Neuronal stem cell (in vitro differentiated cells): ENCODE measurements at regions not wholly inside any gene's neighbourhood (a gene's known extent, or its start where the extent isn't known, plus 50 kb on each side); places are given as distances from the start of the nearest gene placed in this dataset.

Experiments
- DNase-seq: peaks from one replicate; pipeline ENCODE4 v3.0.0-alpha.2; 2013; ENCODE audit warnings: low spot score
- H2AFZ ChIP-seq: one replicate; pipeline ENCODE4 v1.6.1; 2013; ENCODE audit warnings: mild to moderate bottlenecking, low read length, inconsistent platforms
- H2AK5ac ChIP-seq: 2 replicates; pipeline ENCODE4 v1.6.1; 2013; ENCODE audit warnings: low read depth, mild to moderate bottlenecking, inconsistent platforms, low read length, moderate library complexity, mixed read lengths
- H2BK120ac ChIP-seq: 2 replicates; pipeline ENCODE4 v1.6.1; 2013; ENCODE audit warnings: low read depth, mild to moderate bottlenecking, inconsistent platforms, low read length, moderate library complexity, mixed read lengths
- H2BK12ac ChIP-seq: one replicate; pipeline ENCODE4 v1.6.1; 2013; ENCODE audit warnings: low read length, inconsistent platforms
- H2BK15ac ChIP-seq: 2 replicates; pipeline ENCODE4 v1.6.1; 2013; ENCODE audit warnings: mild to moderate bottlenecking, low read length, inconsistent platforms, mixed read lengths
- H2BK5ac ChIP-seq: one replicate; pipeline ENCODE4 v1.6.1; 2013; ENCODE audit warnings: inconsistent platforms, mild to moderate bottlenecking, low read length, moderate library complexity
- H3K14ac ChIP-seq: one replicate; pipeline ENCODE4 v1.6.1; 2013; ENCODE audit warnings: low read length, inconsistent platforms
- H3K18ac ChIP-seq: 2 replicates; pipeline ENCODE4 v1.6.1; 2013; ENCODE audit warnings: low read length, inconsistent platforms
- H3K23ac ChIP-seq: 2 replicates; pipeline ENCODE4 v1.6.1; 2013; ENCODE audit warnings: low read depth, mild to moderate bottlenecking, mixed read lengths, low read length, inconsistent platforms; ENCODE audit not compliant: poor library complexity
- H3K27ac ChIP-seq: replicated peaks from 3 replicates; pipeline ENCODE4 v1.5.1; 2013; ENCODE audit warnings: low read length, inconsistent platforms
- H3K27me3 ChIP-seq, 3 experiments: 2 replicates each; pipeline ENCODE4 v1.6.1; 2013; ENCODE audit warnings: low read length in 3 of 3, mild to moderate bottlenecking in 2 of 3, inconsistent platforms in 1 of 3, low read depth in 1 of 3, mixed read lengths in 1 of 3, moderate library complexity in 1 of 3; ENCODE audit not compliant: control insufficient read depth in 3 of 3, insufficient read depth in 3 of 3
- H3K36me3 ChIP-seq, 2 donors: replicated peaks in 1 of 2; 2 replicates each; pipeline ENCODE4 v1.6.1; 2013; ENCODE audit warnings: low read length in 2 of 2; ENCODE audit not compliant: control insufficient read depth in 2 of 2, insufficient read depth in 2 of 2
- H3K4ac ChIP-seq: 2 replicates; pipeline ENCODE4 v1.6.1; 2013; ENCODE audit warnings: inconsistent platforms, mild to moderate bottlenecking, low read length, moderate library complexity
- H3K4me1 ChIP-seq, 2 donors: 1 replicate in 1 of 2; 2 replicates in 1 of 2; pipeline ENCODE4 v1.6.1; 2013; ENCODE audit warnings: low read length in 2 of 2, low read depth in 1 of 2; ENCODE audit not compliant: control insufficient read depth in 2 of 2, insufficient read depth in 1 of 2
- H3K4me2 ChIP-seq: one replicate; pipeline ENCODE4 v1.6.1; 2013; ENCODE audit warnings: mild to moderate bottlenecking, low read length, inconsistent platforms; ENCODE audit not compliant: insufficient read depth, poor library complexity, severe bottlenecking
- H3K4me3 ChIP-seq, 2 donors: 2 replicates each; pipeline ENCODE4 v1.5.1; 2013; ENCODE audit warnings: low read length in 2 of 2, mild to moderate bottlenecking in 2 of 2, inconsistent platforms in 1 of 2, moderate library complexity in 1 of 2
- H3K79me1 ChIP-seq: one replicate; pipeline ENCODE4 v1.6.1; 2013; ENCODE audit warnings: low read depth, mild to moderate bottlenecking, inconsistent platforms, low read length, moderate library complexity
- H3K9ac ChIP-seq: one replicate; pipeline ENCODE4 v1.6.1; 2013; ENCODE audit warnings: mild to moderate bottlenecking, low read depth, low read length, inconsistent platforms; ENCODE audit not compliant: poor library complexity
- H3K9me3 ChIP-seq, 2 donors: replicated peaks in 1 of 2; 2 replicates each; pipeline versions ENCODE3 to v1.6.1; 2013; ENCODE audit warnings: low read length in 2 of 2, mild to moderate bottlenecking in 2 of 2, inconsistent platforms in 1 of 2, low read depth in 1 of 2, mixed read lengths in 1 of 2, moderate library complexity in 1 of 2; ENCODE audit not compliant: control insufficient read depth in 2 of 2, insufficient read depth in 1 of 2
- H4K8ac ChIP-seq: one replicate; pipeline ENCODE4 v1.6.1; 2013; ENCODE audit warnings: low read depth, mild to moderate bottlenecking, inconsistent platforms, low read length, moderate library complexity
- H4K91ac ChIP-seq: one replicate; pipeline ENCODE4 v1.6.1; 2013; ENCODE audit warnings: low read length, low read depth, mild to moderate bottlenecking, inconsistent platforms; ENCODE audit not compliant: poor library complexity
- WGBS, 2 donors: extraction: QIAGEN DNeasy Blood & Tissue Kit; methylation state at CpG; one replicate each; pipeline ENCODE4 v1.1.7; 2013; ENCODE audit warnings: missing lambda C conversion rate in 2 of 2, mixed read lengths in 1 of 2; ENCODE audit not compliant: insufficient read length in 2 of 2, insufficient replicate concordance in 1 of 2; ENCODE audit errors: extremely low coverage in 2 of 2; 5-methylcytosine and 5-hydroxymethylcytosine counted together

DNA sequence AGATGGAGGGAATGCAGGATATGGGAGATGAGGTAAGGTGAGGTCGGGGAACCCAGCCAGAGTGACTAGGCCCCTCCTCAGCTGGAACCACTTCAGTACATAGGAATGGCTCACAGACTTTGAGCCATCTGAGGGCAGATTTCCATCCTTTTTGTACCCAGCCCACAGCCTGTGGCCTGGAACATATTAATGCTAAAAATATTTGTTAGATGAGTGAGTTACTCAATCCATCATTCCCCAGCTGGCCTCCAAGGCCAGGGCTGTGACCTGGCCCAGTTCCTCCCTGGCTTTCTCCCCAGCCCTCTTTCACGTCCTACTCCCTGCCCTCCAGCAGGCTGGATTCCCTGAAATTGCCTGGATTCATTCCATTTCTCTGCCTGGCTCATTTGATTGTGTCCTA lies 57.2 kb upstream of the PRDM11 start:
- Histone ChIP-seq H2AK5ac (peak overlapping the region; percentile 58), H3K9me3 (no peaks in the 10 kb centered on the region), H3K4me2 (no peak overlapping the region), H2AFZ (no peak overlapping the region), H3K36me3 (no peaks in the 10 kb centered on the region), H3K79me1 (no peaks in the 10 kb centered on the region), H4K91ac (no peak overlapping the region), H3K14ac (no peak overlapping the region), H2BK120ac (no peak overlapping the region), H3K18ac (peak overlapping the region; percentile 38), H3K27ac (no peak overlapping the region), H3K4me3 (no peak overlapping the region), H3K4me1 (peaks cover 0 to 43% of the 10 kb centered on the region in 2 donors), H2BK12ac (no peak overlapping the region), H3K9ac (no peak overlapping the region), H2BK5ac (no peak overlapping the region), H4K8ac (no peak overlapping the region), H3K27me3 (peaks cover 0 to 23% (median 0%) of the 10 kb centered on the region in 3 experiments), H3K4ac (no peak overlapping the region), H3K23ac (peak overlapping the region; percentile 25), H2BK15ac (peak overlapping the region; percentile 57)
- no CpG with 5 or more reads among the region's 2 CpGs for WGBS, 2 donors
- no peak for DNase-seq

DNA sequence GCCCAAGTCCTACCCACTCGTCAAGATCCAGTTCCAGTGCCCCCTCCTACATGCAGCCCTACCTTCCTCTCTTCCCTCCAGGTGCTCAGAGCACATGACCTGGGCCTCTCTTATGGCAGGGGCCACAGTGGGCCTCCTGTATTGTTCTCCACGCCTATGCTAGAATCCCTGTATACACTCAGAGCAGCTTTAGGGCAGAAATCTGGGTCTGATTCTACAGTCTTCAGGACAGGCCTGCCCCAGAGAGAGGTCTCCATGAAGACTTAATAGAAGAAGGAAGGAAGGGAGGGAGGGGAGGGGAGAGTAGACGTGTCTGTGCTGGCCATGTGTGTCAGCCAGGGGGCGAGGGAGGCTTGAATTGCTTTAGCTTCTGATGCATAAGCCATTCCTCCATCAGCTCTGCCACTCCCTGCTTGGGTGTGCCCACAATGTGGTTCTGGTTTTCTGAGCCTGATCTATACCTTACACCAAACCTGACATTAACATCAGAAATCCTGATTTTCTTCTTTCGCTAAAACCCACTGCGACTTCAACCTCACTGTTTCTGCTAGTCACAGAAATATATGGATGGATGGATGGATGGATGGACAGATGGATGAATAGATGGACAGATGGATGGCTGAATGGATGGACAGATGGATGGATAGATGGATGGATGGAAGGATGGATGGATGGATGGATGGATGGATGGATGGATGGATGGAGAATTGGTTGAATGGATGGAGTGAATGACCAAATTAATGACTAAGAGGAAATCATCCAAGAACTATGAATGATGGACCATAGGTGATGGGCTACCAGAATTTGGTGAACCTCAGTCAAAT lies 56.6 kb upstream of the PRDM11 start:
- WGBS, 2 donors, result no CpG with 5 or more reads among the region's 6 CpGs
- H3K23ac ChIP-seq, result peak overlapping the region; percentile 25
- H2BK120ac ChIP-seq, result no peak overlapping the region
- H2BK15ac ChIP-seq, result peak overlapping the region; percentile 57
- H2BK5ac ChIP-seq, result no peak overlapping the region
- H3K9ac ChIP-seq, result no peak overlapping the region
- no peak overlapping the region for H2AFZ ChIP-seq
- H3K27me3 ChIP-seq, result peaks cover 0 to 25% (median 0%) of the 10 kb centered on the region in 3 experiments
- H3K4me1 ChIP-seq, result peaks cover 0 to 44% of the 10 kb centered on the region in 2 donors
- no peak overlapping the region for H4K8ac ChIP-seq
- H3K4me3 ChIP-seq, result no peak overlapping the region
- no peak overlapping the region for H3K14ac ChIP-seq
- H3K36me3 ChIP-seq, result no peaks in the 10 kb centered on the region
- H3K79me1 ChIP-seq, result no peaks in the 10 kb centered on the region
- H2BK12ac ChIP-seq, result no peak overlapping the region
- no peak overlapping the region for H4K91ac ChIP-seq
- H2AK5ac ChIP-seq, result peak overlapping the region; percentile 58
- no peak for DNase-seq
- no peak overlapping the region for H3K27ac ChIP-seq
- peak overlapping the region; percentile 51 for H3K18ac ChIP-seq
- no peak overlapping the region for H3K4me2 ChIP-seq
- no peaks in the 10 kb centered on the region for H3K9me3 ChIP-seq
- no peak overlapping the region for H3K4ac ChIP-seq

DNA sequence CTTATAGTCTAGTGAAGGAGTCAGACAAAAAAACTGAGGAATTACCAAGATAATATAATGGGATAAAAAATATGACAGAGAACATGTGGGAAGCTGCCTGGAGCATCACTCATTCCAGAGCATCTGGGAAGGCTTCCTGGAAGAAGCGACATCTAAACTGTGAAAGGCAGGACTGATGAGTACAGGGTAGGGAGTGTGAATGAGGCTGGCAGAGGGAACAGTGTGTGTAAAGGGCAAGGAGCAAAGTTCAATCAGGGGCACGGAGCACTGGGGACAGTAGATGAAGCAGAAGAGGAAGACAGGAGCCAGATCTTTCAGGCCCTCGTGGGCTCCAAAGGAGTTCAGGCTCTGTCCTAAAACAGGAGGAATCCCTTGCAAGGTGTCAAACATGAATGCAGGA lies 55.8 kb upstream of the PRDM11 start:
- no CpG with 5 or more reads among the region's 3 CpGs for WGBS, 2 donors
- DNase-seq, result no peak
- no peak overlapping the region for H2BK5ac ChIP-seq
- no peak overlapping the region for H4K91ac ChIP-seq
- H4K8ac ChIP-seq, result no peak overlapping the region
- no peak overlapping the region for H2AK5ac ChIP-seq
- no peak overlapping the region for H3K4me2 ChIP-seq
- no peak overlapping the region for H2AFZ ChIP-seq
- peaks cover 0 to 46% of the 10 kb centered on the region in 2 donors for H3K4me1 ChIP-seq
- H3K27me3 ChIP-seq, result peaks cover 0 to 31% (median 0%) of the 10 kb centered on the region in 3 experiments
- H3K9me3 ChIP-seq, result no peaks in the 10 kb centered on the region
- H3K18ac ChIP-seq, result peak overlapping the region; percentile 72
- H3K4me3 ChIP-seq, result no peak overlapping the region
- no peak overlapping the region for H3K9ac ChIP-seq
- H3K27ac ChIP-seq, result no peak overlapping the region
- H3K4ac ChIP-seq, result no peak overlapping the region
- H3K79me1 ChIP-seq, result no peaks in the 10 kb centered on the region
- no peak overlapping the region for H3K14ac ChIP-seq
- no peak overlapping the region for H3K23ac ChIP-seq
- no peak overlapping the region for H2BK15ac ChIP-seq
- H2BK12ac ChIP-seq, result no peak overlapping the region
- no peak overlapping the region for H2BK120ac ChIP-seq
- H3K36me3 ChIP-seq, result no peaks in the 10 kb centered on the region

DNA sequence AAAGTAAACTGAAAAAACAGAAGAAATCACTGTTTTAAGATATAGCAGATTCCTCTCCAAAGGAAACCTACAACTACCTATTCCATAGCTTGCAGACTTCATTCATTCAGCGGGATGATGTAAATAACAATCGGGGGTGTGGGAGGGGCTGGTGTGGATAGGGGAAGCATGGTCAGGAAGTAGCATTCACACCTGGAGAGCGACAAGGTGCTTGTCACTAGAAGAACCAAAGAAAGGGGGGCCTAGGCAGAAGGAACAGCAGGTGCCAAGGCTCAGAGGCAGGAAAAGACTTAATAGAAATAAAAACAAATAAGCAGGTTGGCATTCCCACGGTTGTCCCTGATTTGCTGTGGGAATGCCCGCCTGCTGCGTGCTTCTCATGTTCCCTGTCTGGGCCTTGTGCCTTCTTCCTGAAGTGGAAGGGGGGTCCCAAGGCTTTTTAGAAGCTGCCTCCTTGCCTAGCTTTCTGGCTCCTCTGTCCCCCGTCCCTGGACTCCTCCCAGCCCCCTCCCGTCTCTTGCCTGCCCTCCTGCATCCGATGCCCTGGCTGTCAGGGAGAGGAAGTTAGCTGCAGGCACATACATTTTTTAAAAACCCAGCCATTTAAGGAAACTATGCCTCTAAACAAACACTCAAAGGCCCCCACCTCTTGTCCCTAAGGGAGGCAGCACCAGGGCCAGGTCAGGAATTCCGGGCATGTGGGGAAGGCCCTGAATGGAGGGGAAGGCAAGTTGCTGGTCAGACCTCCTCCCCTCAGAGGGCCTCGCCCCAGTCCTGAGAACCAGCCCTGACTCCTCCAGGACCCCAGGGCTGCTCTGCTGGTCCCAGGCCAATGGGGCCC lies 54.7 kb upstream of the PRDM11 start:
- Histone ChIP-seq H2BK120ac (no peak overlapping the region), H3K9me3 (no peaks in the 10 kb centered on the region), H3K4ac (no peak overlapping the region), H3K18ac (peak overlapping the region; percentile 72), H2BK5ac (peak overlapping the region; percentile 14), H2BK12ac (no peak overlapping the region), H3K4me2 (no peak overlapping the region), H3K27ac (peak overlapping the region; percentile 30), H2AK5ac (no peak overlapping the region), H4K91ac (no peak overlapping the region), H3K4me3 (no peak overlapping the region), H4K8ac (no peak overlapping the region), H2BK15ac (no peak overlapping the region), H3K36me3 (no peaks in the 10 kb centered on the region), H3K14ac (no peak overlapping the region), H3K9ac (no peak overlapping the region), H3K4me1 (peaks cover 0 to 36% of the 10 kb centered on the region in 2 donors), H2AFZ (no peak overlapping the region), H3K23ac (no peak overlapping the region), H3K79me1 (no peaks in the 10 kb centered on the region), H3K27me3 (peaks cover 0 to 30% (median 0%) of the 10 kb centered on the region in 3 experiments)
- DNase-seq, result no peak
- WGBS, 2 donors, result no CpG with 5 or more reads among the region's 11 CpGs
